HG03432 (cell line): ENCODE measurements at regions not wholly inside any gene's neighbourhood (a gene's known extent, or its start where the extent isn't known, plus 50 kb on each side); places are given as distances from the start of the nearest gene placed in this dataset.
"Not testable (repeated sequence)": the region's sequence is repeated elsewhere in the genome, so short reads cannot be mapped to it uniquely, and the experiment has no call there.

Experiments used
- ATAC-seq: cut with Tn5 transposase; IDR thresholded peaks from one replicate; pipeline ENCODE4 v1.9.1; 2021; ENCODE audit warnings: mild to moderate bottlenecking, moderate library complexity; ENCODE audit not compliant: unreplicated experiment

- ATAC-seq: no peak
Measured at GRCh38 chr4:128456171-128456570, 168.6 kb upstream of the PGRMC2 start.

- no peak for ATAC-seq
Measured at GRCh38 chr4:128455480-128455879, 167.9 kb upstream of the PGRMC2 start.

GRCh38 chr4:128454881-128455280, 167.3 kb upstream of the PGRMC2 start:
- ATAC-seq: no peak

GRCh38 chr4:128454281-128454871, 166.8 kb upstream of the PGRMC2 start:
- ATAC-seq: peak; percentile 98

GRCh38 chr4:128452415-128452814, 164.8 kb upstream of the PGRMC2 start:
- no peak for ATAC-seq

DNA sequence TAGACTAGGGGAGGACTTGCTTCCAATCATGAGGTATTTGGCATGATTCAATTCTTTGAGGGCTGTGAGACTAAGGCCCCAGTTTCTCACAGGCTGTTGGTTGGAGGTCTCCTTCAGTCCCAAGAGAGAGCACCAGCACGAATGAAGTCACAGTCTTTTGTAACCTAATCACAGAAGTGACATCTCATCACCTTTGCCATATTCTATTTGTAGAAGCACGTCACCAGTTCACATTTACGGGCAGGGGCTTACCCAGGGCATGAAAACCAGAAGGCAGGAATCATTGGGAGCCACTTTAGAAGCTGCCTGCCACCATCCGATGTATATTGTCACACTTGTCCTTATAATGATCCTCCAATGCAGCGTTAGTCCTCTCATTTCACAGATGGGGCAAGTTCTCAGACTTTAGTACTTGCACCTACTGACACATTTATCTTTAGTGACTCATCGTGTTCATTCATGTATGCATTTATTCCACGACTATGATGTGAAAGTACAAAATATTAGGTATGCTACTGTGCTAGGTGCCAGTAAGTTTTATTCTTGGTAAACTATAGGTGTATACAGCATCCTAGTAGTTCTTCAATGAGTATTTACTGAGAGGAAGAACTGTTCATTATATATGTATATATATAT, 163.8 kb upstream of the PGRMC2 start:
- ATAC-seq: no peak

GRCh38 chr4:128450326-128451120, 162.9 kb upstream of the PGRMC2 start:
- ATAC-seq: no peak

- ATAC-seq: no peak
Measured at GRCh38 chr4:128449251-128449650, 161.6 kb upstream of the PGRMC2 start.

DNA sequence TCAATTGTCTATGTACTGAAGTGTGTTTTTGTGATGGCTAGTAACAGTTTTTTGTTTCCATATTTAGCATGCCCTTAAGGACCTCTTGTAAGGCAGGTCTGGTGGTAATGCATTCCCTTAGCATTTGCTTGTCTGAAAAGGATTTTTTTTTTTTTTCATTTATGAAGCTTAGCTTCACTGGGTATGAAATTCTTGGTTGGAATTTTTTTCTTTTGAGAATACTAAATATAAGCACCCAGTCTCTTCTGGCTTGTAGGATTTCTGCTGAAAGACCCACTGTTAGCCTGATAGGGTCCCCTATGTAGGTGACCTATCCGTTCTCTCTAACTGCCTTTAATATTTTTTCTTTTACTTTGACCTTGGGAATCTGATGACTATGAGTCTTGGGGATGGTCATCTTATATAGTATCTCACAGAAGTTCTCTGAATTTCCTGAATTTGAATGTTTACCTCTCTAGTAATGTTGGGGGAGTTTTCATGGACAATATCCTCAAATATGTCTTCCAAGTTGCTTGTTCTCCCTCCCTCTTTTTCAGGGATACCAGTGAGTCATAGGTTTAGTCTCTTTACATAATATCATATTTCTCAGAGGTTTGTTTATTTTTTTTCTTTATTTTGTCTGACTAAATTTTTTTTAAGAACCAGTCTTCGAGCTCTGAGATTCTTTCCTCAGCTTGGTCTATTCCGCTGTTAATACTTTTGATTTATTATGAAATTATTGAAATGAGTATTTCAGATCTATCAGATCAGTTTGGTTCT, 157.1 kb upstream of the PGRMC2 start:
- no peak for ATAC-seq

DNA sequence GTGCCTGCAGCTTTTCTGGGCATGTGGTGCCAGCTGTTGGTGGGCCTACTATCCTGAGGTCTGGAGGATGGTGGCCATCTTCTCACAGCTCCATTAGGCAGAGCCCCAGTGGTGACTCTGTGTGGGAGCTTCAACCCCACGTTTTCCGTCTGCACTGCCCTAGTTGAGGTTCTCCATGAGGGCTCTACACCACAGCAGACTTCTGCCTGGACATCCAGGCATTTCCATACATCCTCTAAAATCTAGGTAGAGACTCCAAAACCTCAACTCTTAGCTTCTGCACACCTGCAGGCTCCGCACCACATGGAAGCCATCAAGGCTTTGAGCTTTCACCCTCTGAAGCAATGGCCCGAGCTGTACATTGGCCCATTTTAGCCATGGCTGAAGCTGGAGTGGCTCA, 153.3 kb upstream of the PGRMC2 start:
- no peak for ATAC-seq

- not testable (repeated sequence) for ATAC-seq
Measured at GRCh38 chr4:128437023-128437422, 149.4 kb upstream of the PGRMC2 start.

DNA sequence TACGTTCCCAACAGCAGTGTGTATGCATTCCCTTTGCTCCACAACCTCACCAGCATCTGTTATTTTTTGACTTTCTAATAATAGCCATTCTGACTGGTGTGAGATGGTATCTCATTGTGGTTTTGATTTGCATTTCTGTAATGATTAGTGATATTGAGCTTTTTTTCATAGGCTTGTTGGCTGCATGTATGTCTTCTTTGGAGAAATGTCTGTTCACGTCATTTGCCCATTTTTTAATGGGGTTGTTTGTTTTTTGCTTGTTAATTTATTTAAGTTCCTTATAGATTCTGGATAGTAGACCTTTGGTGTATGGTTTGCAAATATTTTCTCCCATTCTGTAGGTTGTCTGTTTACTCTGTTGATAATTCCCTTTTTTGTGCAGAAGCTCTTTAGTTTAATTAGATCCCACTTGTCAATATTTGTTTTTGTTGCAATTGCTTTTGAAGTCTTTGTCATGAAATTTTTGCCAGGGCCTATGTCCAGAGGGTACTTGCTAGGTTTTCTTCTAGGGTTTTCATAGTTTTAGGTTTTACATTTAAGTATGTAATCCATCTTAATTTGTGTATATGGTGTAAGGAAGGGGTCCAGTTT, 141.5 kb upstream of the PGRMC2 start:
- ATAC-seq: not testable (repeated sequence)

DNA sequence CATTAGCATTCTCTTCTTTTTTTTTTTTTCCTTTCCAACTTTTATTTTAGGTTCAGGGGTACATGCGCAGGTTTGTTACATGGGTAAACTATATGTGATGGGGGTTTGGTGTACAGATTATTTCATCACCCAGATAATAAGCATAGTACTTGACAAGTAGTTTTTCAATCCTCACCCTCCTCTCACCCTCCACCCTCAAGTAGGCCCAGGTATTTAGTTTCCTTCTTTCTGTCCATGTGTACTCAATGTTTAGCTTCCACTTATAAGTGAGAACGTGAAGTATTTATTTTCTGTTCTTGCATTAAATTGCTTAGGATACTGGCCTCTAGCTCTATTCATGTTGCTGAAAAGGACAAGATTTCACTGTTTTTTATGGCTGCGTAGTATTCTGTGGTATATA, 140.8 kb upstream of the PGRMC2 start:
- ATAC-seq: no peak

- no peak for ATAC-seq
Measured at GRCh38 chr4:128427832-128428366, 140.3 kb upstream of the PGRMC2 start.

- ATAC-seq: no peak
Measured at GRCh38 chr4:128424527-128425497, 137.2 kb upstream of the PGRMC2 start.

DNA sequence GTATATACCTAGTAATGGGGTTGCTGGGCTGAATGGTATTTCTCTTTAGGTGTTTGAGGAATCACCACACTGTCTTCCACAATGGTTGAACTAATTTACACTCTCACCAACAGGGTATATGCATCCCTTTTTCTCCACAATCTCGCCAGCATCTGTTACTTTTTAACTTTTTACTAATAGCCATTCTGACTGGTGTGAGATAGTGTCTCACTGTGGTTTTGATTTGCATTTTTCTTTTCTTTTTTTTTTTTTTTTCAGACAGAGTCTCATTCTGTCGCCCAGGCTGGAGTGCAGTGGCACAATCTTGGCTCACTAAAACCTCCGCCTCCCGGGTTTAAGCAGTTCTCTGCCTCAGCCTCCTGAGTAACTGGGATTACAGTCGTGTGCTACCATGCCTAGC, 134.7 kb upstream of the PGRMC2 start:
- peak; percentile 86 for ATAC-seq

DNA sequence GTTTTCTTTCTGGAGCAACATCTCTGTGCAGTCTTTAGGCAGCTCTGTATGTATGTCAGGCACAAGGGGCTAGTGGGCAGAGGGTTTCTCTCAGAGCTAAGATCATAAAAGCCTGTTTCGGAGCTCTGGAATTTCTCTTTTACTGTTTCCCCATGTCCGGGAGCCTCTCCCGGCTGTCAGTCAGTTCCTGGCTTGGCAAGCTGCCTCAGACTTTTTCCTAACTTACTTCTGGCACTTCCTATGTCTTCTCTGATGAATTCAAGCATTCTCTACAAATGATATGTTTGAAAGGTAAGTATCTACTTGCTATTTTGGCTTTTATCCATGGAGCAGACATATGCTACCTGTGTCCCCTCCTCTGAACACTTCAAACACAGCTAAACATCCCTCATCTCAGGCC, 129.3 kb upstream of the PGRMC2 start:
- ATAC-seq: no peak

GRCh38 chr4:128410037-128410436, 122.4 kb upstream of the PGRMC2 start:
- ATAC-seq: no peak

DNA sequence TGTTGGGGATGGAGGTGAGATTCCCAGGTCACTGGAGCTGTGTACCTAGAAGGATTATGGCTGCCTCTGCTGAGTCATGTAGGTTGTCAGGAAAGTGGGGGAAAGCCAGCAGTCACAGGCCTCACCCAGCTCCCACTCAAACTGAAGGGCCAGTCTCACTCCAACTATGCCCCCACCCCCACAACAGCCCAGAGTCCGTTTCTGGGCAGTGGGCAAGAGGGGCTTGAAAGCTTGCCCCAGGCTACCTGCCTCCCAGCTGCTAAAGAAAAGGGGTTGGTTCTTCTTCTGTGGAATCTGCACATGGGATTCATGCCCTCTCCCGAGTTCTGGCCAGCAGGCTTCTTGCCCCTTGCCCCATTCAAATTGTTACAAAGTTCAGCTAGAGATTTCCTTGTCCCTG, 116.0 kb upstream of the PGRMC2 start:
- no peak for ATAC-seq

GRCh38 chr4:128394778-128395177, 107.2 kb upstream of the PGRMC2 start:
- ATAC-seq: no peak
